ENCODE measurements at regions not wholly inside any gene's neighbourhood (a gene's known extent, or its start where the extent isn't known, plus 50 kb on each side); places are given as distances from the start of the nearest gene placed in this dataset.

DNA sequence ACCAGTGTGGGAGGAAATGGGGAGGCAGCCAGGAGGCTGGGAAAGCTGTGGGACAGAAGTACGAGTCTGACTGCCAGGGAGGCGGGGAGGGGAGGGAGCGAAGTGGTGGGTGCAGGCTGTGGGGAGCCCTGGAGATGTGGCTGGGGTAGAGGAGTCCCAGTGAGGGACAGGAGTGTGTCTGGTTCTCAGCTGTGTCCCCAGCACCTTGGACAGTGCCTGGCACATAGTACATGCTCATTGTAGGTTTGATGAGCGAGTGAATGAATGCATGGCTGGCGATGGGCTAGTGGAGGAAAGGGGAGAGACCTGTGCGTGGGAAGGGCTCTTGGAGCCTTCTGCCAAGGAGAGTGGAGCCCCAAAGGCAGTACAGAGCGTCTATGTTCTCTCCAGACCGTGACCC, 104.1 kb downstream of the SIK1 start:
- TF ChIP-seq TARDBP (IDR thresholded peaks at IDR 0.05) (no peak), FOXM1 (IDR thresholded peaks at IDR 0.05; ENCODE audit: borderline replicate concordance) (no peak), SP1 (IDR thresholded peaks at IDR 0.05) (no peak), FOXK2 (IDR thresholded peaks at IDR 0.05) (no peak), L3MBTL2 (conservative IDR thresholded peaks at IDR 0.05) (no peak), ELF4 (IDR thresholded peaks at IDR 0.05) (no peak), BHLHE40 (IDR thresholded peaks at IDR 0.05; ENCODE audit: borderline replicate concordance) (no peak), ARNT (IDR thresholded peaks at IDR 0.05) (no peak), FOXA1 (IDR thresholded peaks at IDR 0.05) (no peak), NFRKB (IDR thresholded peaks at IDR 0.05) (no peak), ZNF384 (IDR thresholded peaks at IDR 0.05) (no peak), HDGF (IDR thresholded peaks at IDR 0.05; ENCODE audit: borderline replicate concordance) (no peak), SUZ12 (IDR thresholded peaks at IDR 0.05) (no peak)
- TF ChIP-seq, protein P1, sequence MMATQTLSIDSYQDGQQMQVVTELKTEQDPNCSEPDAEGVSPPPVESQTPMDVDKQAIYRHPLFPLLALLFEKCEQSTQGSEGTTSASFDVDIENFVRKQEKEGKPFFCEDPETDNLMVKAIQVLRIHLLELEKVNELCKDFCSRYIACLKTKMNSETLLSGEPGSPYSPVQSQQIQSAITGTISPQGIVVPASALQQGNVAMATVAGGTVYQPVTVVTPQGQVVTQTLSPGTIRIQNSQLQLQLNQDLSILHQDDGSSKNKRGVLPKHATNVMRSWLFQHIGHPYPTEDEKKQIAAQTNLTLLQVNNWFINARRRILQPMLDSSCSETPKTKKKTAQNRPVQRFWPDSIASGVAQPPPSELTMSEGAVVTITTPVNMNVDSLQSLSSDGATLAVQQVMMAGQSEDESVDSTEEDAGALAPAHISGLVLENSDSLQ (IDR thresholded peaks at IDR 0.05) = no peak

All from HEK293T (cell line).